Panc1 (cell line): ENCODE measurements at regions not wholly inside any gene's neighbourhood (a gene's known extent, or its start where the extent isn't known, plus 50 kb on each side); places are given as distances from the start of the nearest gene placed in this dataset.
"Not testable (repeated sequence)": the region's sequence is repeated elsewhere in the genome, so short reads cannot be mapped to it uniquely, and the experiment has no call there.

Source experiments
- ATAC-seq: fragments of 200-7000 bp; cut with Tn5 transposase; 2 replicates; pipeline ENCODE4 v1.9.1; 2020; ENCODE audit warnings: mild to moderate bottlenecking, moderate library complexity
- BruUV-seq: library from RNA; stranded (reverse); fragments of 400-500 nt; replicated peaks from 2 replicates; lab custom pipeline; 2021; lab: Mats Ljungman, UMichigan
- CTCF ChIA-PET: fragments of 300-600 bp; sonication (Branson Sonifier 250); formaldehyde crosslinking; loops from one replicate; lab custom pipeline; 2022; ENCODE audit warnings: antibody characterized with exemption; lab: Charles Lee
- POLR2A ChIA-PET: fragments of 300-600 bp; sonication (Branson Sonifier 250); formaldehyde crosslinking; loops from one replicate; lab custom pipeline; 2022; ENCODE audit warnings: antibody characterized with exemption; lab: Charles Lee
- DNase-seq: peaks from one replicate; pipeline ENCODE4 v3.0.0-alpha.2; 2010; ENCODE audit warnings: low read depth, low spot score
- H3K27ac ChIP-seq: 2 replicates; pipeline ENCODE4 v1.5.1; 2011; ENCODE audit warnings: mild to moderate bottlenecking, low read length, inconsistent platforms
- H3K27me3 ChIP-seq: fragments of 200-500 bp; sonication (Bioruptor generic); 2 replicates; pipeline ENCODE4 v1.6.0; 2014; ENCODE audit warnings: low read length, inconsistent platforms; ENCODE audit not compliant: control insufficient read depth, insufficient read depth
- H3K36me3 ChIP-seq: fragments of 200-500 bp; sonication (Bioruptor generic); 2 replicates; pipeline ENCODE4 v1.5.1; 2014; ENCODE audit warnings: inconsistent platforms, mild to moderate bottlenecking, low read length, moderate library complexity; ENCODE audit not compliant: control insufficient read depth, insufficient read depth
- H3K4me1 ChIP-seq: 2 replicates; pipeline ENCODE4 v1.5.1; 2011; ENCODE audit warnings: inconsistent platforms, mild to moderate bottlenecking, low read length, moderate library complexity; ENCODE audit not compliant: control insufficient read depth, insufficient read depth
- H3K4me3 ChIP-seq, 2 experiments: 2 replicates each; pipeline ENCODE4 v1.5.1; 2011 to 2012; ENCODE audit warnings: low read depth in 2 of 2, low read length in 2 of 2, mild to moderate bottlenecking in 2 of 2, inconsistent platforms in 1 of 2, moderate library complexity in 1 of 2
- H3K9me3 ChIP-seq: fragments of 200-500 bp; sonication (Bioruptor generic); 2 replicates; pipeline ENCODE4 v1.5.1; 2014; ENCODE audit warnings: low read depth, mild to moderate bottlenecking, inconsistent platforms, low read length, moderate library complexity; ENCODE audit not compliant: control insufficient read depth, insufficient read depth
- POLR2AphosphoS5 ChIP-seq: IDR thresholded peaks from 2 replicates; pipeline ENCODE4 v1.6.1; 2012; ENCODE audit warnings: mild to moderate bottlenecking, low read depth, low read length, moderate library complexity
- SIN3A ChIP-seq: IDR thresholded peaks from 2 replicates; pipeline ENCODE4 v1.6.1; 2012; ENCODE audit warnings: low read depth, mild to moderate bottlenecking, low read length, moderate library complexity, borderline replicate concordance; ENCODE audit not compliant: insufficient read depth
- TCF7L2 ChIP-seq: IDR thresholded peaks from 2 replicates; pipeline ENCODE4 v1.6.1; 2011; ENCODE audit warnings: mild to moderate bottlenecking, low read depth, low read length, inconsistent platforms
- in situ Hi-C: cut with HindIII; loops from 2 replicates; pipeline ENCODE4 v1.10.0; 2016; ENCODE audit warnings: low sequenced_read_pairs, low pct_unique_long_range_greater_than_20kb
- intact Hi-C: fragments of 100-400 bp; cut with micrococcal nuclease; formaldehyde crosslinking; loops from one replicate; pipeline ENCODE4 v1.10.0; 2022; ENCODE audit not compliant: unreplicated experiment
- TF ChIP-seq, protein P1 (sequence below), 2 experiments: IDR thresholded peaks; 2 replicates each; pipeline ENCODE4 v1.6.1; 2011 to 2012; ENCODE audit warnings: low read depth in 2 of 2, control low read depth in 1 of 2, low read length in 1 of 2, mild to moderate bottlenecking in 1 of 2, moderate library complexity in 1 of 2; ENCODE audit not compliant: insufficient read depth in 1 of 2
- TF ChIP-seq, protein P2 (sequence below): fragments of 450-650 bp; IDR thresholded peaks from 2 replicates; pipeline ENCODE4 v1.5.1; 2017; ENCODE audit warnings: mild to moderate bottlenecking

GRCh38 chr7:113015034-113015645 lies 71.5 kb downstream of the GPR85 start:
- in situ Hi-C loops (no loop called here), intact Hi-C loops (loop anchor here (2.0 to 5.0 kb wide), 2 partner anchors 406 to 682 kb away; no protein-coding TSS in a partner anchor)
- ChIA-PET CTCF (interaction anchor here (0.8 kb wide), 1 partner anchor 407 kb away, joined by 4 read pairs; no protein-coding TSS in a partner anchor), POLR2A (no interaction called here)
- Histone ChIP-seq H3K27me3 (no peaks in the 10 kb centered on the region), H3K4me1 (no peaks in the 10 kb centered on the region; the same call in 1 of the 2 replicates), H3K9me3 (no peaks in the 10 kb centered on the region), H3K36me3 (no peaks in the 10 kb centered on the region), H3K4me3 (no peak overlapping the region), H3K27ac (no peak overlapping the region)
- ATAC-seq = no peak
- DNase-seq = no peak
- TF ChIP-seq, protein P1, sequence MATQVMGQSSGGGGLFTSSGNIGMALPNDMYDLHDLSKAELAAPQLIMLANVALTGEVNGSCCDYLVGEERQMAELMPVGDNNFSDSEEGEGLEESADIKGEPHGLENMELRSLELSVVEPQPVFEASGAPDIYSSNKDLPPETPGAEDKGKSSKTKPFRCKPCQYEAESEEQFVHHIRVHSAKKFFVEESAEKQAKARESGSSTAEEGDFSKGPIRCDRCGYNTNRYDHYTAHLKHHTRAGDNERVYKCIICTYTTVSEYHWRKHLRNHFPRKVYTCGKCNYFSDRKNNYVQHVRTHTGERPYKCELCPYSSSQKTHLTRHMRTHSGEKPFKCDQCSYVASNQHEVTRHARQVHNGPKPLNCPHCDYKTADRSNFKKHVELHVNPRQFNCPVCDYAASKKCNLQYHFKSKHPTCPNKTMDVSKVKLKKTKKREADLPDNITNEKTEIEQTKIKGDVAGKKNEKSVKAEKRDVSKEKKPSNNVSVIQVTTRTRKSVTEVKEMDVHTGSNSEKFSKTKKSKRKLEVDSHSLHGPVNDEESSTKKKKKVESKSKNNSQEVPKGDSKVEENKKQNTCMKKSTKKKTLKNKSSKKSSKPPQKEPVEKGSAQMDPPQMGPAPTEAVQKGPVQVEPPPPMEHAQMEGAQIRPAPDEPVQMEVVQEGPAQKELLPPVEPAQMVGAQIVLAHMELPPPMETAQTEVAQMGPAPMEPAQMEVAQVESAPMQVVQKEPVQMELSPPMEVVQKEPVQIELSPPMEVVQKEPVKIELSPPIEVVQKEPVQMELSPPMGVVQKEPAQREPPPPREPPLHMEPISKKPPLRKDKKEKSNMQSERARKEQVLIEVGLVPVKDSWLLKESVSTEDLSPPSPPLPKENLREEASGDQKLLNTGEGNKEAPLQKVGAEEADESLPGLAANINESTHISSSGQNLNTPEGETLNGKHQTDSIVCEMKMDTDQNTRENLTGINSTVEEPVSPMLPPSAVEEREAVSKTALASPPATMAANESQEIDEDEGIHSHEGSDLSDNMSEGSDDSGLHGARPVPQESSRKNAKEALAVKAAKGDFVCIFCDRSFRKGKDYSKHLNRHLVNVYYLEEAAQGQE (IDR thresholded peaks at IDR 0.05; ENCODE audit: insufficient read depth in 1 of 2, low read depth in 2 of 2, low read length in 1 of 2) = no peak
- TF ChIP-seq, protein P2, sequence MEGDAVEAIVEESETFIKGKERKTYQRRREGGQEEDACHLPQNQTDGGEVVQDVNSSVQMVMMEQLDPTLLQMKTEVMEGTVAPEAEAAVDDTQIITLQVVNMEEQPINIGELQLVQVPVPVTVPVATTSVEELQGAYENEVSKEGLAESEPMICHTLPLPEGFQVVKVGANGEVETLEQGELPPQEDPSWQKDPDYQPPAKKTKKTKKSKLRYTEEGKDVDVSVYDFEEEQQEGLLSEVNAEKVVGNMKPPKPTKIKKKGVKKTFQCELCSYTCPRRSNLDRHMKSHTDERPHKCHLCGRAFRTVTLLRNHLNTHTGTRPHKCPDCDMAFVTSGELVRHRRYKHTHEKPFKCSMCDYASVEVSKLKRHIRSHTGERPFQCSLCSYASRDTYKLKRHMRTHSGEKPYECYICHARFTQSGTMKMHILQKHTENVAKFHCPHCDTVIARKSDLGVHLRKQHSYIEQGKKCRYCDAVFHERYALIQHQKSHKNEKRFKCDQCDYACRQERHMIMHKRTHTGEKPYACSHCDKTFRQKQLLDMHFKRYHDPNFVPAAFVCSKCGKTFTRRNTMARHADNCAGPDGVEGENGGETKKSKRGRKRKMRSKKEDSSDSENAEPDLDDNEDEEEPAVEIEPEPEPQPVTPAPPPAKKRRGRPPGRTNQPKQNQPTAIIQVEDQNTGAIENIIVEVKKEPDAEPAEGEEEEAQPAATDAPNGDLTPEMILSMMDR = peak; percentile 43; the same call in 1 of the 2 replicates
- TF ChIP-seq POLR2AphosphoS5 (no peak), SIN3A (no peak), TCF7L2 (no peak)
- BruUV-seq = no TSS peak

- Histone ChIP-seq H3K4me1 (no peaks in the 10 kb centered on the region; the same call in 1 of the 2 replicates), H3K4me3 (no peak overlapping the region), H3K36me3 (no peaks in the 10 kb centered on the region), H3K9me3 (no peaks in the 10 kb centered on the region), H3K27me3 (no peaks in the 10 kb centered on the region), H3K27ac (no peak overlapping the region)
- TF ChIP-seq, protein P2 = no peak
- no peak for TF ChIP-seq SIN3A
- no peak for TF ChIP-seq TCF7L2
- TF ChIP-seq POLR2AphosphoS5 = no peak
- TF ChIP-seq, protein P1 (IDR thresholded peaks at IDR 0.05; ENCODE audit: insufficient read depth in 1 of 2, low read depth in 2 of 2, low read length in 1 of 2) = no peak
- no TSS peak for BruUV-seq
- intact Hi-C loops (loop anchor here (2.0 kb wide), 1 partner anchor 407 kb away; no protein-coding TSS in a partner anchor), in situ Hi-C loops (no loop called here)
- ChIA-PET POLR2A (no interaction called here), CTCF (interaction anchor here (1.4 kb wide), 1 partner anchor 408 kb away, joined by 3 read pairs; no protein-coding TSS in a partner anchor)
- no peak for ATAC-seq
- DNase-seq = no peak
Measured at GRCh38 chr7:113013761-113014449, 72.7 kb downstream of the GPR85 start.

DNA sequence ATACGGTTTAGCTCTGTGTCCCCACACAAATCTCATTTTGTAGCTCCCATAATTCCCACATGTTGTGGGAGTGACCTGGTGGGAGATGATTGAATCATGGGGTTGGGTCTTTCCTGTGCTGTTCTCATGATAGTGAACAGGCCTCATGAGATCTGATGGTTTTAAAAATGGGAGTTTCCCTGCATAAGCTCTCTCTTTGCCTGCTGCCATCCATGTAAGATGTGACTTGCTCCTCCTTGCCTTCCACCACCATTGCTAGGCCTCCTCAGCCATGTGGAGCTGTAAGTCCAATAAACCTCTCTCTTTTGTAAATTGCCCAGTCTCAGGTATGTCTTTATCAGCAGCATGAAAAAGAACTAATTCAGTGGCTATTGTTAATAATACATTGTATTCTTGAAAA lies 73.8 kb downstream of the GPR85 start:
- in situ Hi-C loops, POLR2A ChIA-PET: not testable (repeated sequence)

More for the DNA sequence above, 73.8 kb downstream of the GPR85 start:
- H3K4me1 ChIP-seq, H3K27me3 ChIP-seq, H3K4me3 ChIP-seq, intact Hi-C loops, H3K36me3 ChIP-seq, BruUV-seq, DNase-seq, H3K9me3 ChIP-seq, ATAC-seq, H3K27ac ChIP-seq: not testable (repeated sequence)
- CTCF ChIA-PET = interaction anchor here (1.4 kb wide), 1 partner anchor 409 kb away, joined by 3 read pairs; no protein-coding TSS in a partner anchor
